Sigmoid colon (tissue), 3 donors: ENCODE measurements at regions not wholly inside any gene's neighbourhood (a gene's known extent, or its start where the extent isn't known, plus 50 kb on each side); places are given as distances from the start of the nearest gene placed in this dataset.

Experiments
- CTCF ChIP-seq, 4 experiments: fragments of 450-650 bp in 3 of 4; fragments of 200-600 bp in 1 of 4; IDR thresholded peaks; one replicate each; pipeline ENCODE4 v1.5.1; 2016 to 2019; ENCODE audit warnings: antibody characterized with exemption in 4 of 4, mild to moderate bottlenecking in 3 of 4, moderate library complexity in 2 of 4
- POLR2A ChIP-seq, 2 donors: fragments of 450-650 bp; IDR thresholded peaks; one replicate each; pipeline ENCODE4 v1.6.1; 2016; ENCODE audit warnings: antibody characterized with exemption in 2 of 2, mild to moderate bottlenecking in 2 of 2, moderate library complexity in 2 of 2

GRCh38 chr13:79229761-79230160, 176.3 kb downstream of the RBM26 start:
- no peak for TF ChIP-seq CTCF (IDR thresholded peaks at IDR 0.05)
- TF ChIP-seq POLR2A (IDR thresholded peaks at IDR 0.05), result no peak
